ENCODE measurements at regions not wholly inside any gene's neighbourhood (a gene's known extent, or its start where the extent isn't known, plus 50 kb on each side); places are given as distances from the start of the nearest gene placed in this dataset.

DNA sequence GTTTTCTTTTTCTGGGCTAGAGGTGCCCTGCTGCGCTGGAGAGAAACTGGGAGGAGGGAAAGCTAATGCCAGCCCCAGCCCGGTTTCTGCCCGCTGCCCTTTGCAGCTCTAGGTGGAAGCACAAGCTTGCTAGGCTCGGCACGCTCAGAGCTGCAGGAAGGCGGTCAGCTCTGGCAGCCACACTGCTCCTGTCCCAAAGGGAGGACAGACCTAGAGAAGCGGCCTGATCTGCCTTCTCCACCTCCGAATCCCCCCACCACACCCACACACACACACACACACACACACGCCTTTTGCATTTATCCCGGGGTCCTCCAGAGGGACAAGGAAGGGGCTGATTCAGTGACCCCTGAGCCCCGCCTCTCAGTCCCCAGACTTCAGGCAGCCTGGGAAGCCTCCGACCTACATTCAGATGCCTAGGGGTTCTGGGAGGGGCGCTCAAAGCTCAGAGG lies 418.1 kb downstream of the SOX9 start:
- no peaks in the 10 kb centered on the region for H3K36me3 ChIP-seq (ENCODE audit: control insufficient read depth, insufficient read depth, low read length)
- no peaks in the 10 kb centered on the region for H3K27me3 ChIP-seq (ENCODE audit: control insufficient read depth, insufficient read depth, low read length)
- Mint-ChIP-seq H3K27ac (no peak overlapping the region), H3K36me3 (no peaks in the 10 kb centered on the region), H3K9me3 (no peaks in the 10 kb centered on the region), H3K27me3 (ENCODE audit: low read depth in 2 of 2) (peaks cover 13 to 18% of the 10 kb centered on the region in 2 donors), H3K4me3 (no peak overlapping the region), H3K4me1 (peaks cover 0 to 5% of the 10 kb centered on the region in 2 donors)
- intact Hi-C loops (cut with micrococcal nuclease), result no loop called here
- H3K4me1 ChIP-seq (ENCODE audit: control insufficient read depth, insufficient read depth, low read length), result no peaks in the 10 kb centered on the region
- H3K9me3 ChIP-seq (ENCODE audit: control insufficient read depth, insufficient read depth, low read length), result no peaks in the 10 kb centered on the region
- no peak overlapping the region for H3K4me3 ChIP-seq (ENCODE audit: low read length)
- 93% methylated on average over 13 of the region's 13 CpGs for WGBS (ENCODE audit: insufficient coverage)
- TF ChIP-seq, protein P1, sequence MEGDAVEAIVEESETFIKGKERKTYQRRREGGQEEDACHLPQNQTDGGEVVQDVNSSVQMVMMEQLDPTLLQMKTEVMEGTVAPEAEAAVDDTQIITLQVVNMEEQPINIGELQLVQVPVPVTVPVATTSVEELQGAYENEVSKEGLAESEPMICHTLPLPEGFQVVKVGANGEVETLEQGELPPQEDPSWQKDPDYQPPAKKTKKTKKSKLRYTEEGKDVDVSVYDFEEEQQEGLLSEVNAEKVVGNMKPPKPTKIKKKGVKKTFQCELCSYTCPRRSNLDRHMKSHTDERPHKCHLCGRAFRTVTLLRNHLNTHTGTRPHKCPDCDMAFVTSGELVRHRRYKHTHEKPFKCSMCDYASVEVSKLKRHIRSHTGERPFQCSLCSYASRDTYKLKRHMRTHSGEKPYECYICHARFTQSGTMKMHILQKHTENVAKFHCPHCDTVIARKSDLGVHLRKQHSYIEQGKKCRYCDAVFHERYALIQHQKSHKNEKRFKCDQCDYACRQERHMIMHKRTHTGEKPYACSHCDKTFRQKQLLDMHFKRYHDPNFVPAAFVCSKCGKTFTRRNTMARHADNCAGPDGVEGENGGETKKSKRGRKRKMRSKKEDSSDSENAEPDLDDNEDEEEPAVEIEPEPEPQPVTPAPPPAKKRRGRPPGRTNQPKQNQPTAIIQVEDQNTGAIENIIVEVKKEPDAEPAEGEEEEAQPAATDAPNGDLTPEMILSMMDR (IDR thresholded peaks at IDR 0.05), result no peak
- ATAC-seq (no peak), DNase-seq (no peak)
- H3K27ac ChIP-seq (ENCODE audit: low read length), result no peak overlapping the region

DNA sequence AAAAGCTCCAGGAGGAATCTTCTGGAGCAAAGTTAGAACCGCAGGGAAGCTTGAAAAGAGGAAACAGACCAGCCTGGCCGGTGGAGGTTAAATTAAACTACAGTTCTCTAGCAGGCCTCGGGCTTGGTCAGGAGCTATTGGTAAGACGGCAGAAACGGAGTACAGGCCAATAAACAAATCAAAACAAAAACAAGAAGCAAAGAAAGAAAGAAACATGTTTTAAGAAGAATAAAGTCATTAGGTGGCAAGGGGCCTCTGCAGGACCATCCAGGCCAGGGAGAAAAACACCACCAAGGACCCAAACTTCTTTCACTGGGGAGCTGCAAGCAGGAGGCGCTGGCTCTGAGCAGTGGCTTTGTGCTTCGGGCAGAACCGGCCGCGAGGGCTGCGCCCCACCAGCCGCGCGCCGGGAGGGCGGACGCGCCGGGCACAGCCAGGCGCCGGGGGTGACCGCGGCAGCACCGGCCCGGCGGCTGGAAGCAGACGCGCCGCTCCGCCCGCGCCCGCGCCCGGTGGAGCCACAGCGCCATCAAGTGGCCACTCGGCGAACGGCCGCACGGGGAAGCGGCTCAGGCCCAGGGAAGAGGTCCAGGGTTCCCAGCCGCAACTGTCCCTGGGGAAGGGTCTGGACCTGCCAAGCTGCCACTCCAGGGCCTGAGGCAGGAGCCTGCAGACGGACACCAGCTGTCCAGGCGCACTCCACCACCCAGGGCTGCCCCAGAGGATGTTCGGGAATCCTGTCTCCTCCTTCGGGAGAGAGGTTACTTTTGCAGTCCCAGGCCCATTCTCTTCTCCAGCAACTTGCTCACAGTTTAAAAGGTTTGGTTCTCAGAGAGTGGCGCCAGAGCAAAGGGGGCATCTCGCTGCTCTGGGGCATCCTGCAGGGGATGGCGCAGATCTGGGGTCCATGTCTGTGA lies 419.4 kb downstream of the SOX9 start:
- no peak overlapping the region for H3K27ac ChIP-seq (ENCODE audit: low read length)
- H3K4me3 ChIP-seq (ENCODE audit: low read length), result no peak overlapping the region
- Mint-ChIP-seq H3K9me3 (no peaks in the 10 kb centered on the region), H3K27me3 (ENCODE audit: low read depth in 2 of 2) (peaks cover 13 to 18% of the 10 kb centered on the region in 2 donors), H3K4me1 (peaks cover 0 to 5% of the 10 kb centered on the region in 2 donors), H3K4me3 (no peak overlapping the region), H3K36me3 (no peaks in the 10 kb centered on the region), H3K27ac (no peak overlapping the region)
- DNase-seq (peak; percentile 54 to 58), ATAC-seq (peak; percentile 49 to 96 (median 65))
- TF ChIP-seq, protein P1 (IDR thresholded peaks at IDR 0.05), result peak; percentile 55
- intact Hi-C loops (cut with micrococcal nuclease), result no loop called here
- no peaks in the 10 kb centered on the region for H3K4me1 ChIP-seq (ENCODE audit: control insufficient read depth, insufficient read depth, low read length)
- WGBS (ENCODE audit: insufficient coverage), result 10% methylated on average over 48 of the region's 50 CpGs
- H3K9me3 ChIP-seq (ENCODE audit: control insufficient read depth, insufficient read depth, low read length), result no peaks in the 10 kb centered on the region
- no peaks in the 10 kb centered on the region for H3K36me3 ChIP-seq (ENCODE audit: control insufficient read depth, insufficient read depth, low read length)
- H3K27me3 ChIP-seq (ENCODE audit: control insufficient read depth, insufficient read depth, low read length), result no peaks in the 10 kb centered on the region

DNA sequence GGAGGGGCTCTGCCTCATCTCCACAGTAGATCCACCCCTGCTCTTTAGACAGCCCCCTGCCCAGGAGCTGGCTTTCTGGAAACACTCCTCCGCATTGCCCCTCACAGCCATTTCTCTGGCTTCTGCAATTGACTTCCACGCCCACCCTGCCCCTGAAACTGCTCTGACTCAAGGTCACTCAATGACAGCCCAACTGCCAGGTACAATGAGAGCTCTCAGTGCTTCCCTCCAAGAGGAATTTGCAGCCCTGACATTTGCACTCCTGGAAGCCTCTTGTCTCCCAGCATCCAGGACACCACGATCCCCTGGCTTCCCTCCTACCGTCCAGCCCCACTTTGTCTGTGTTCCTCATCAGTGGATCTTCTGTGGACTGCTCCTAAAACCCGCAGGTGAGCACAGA lies 421.5 kb downstream of the SOX9 start:
- Mint-ChIP-seq H3K4me3 (no peak overlapping the region), H3K9me3 (no peaks in the 10 kb centered on the region), H3K27me3 (ENCODE audit: low read depth in 2 of 2) (peaks cover 13 to 14% of the 10 kb centered on the region in 2 donors), H3K27ac (no peak overlapping the region), H3K4me1 (peaks cover 0 to 5% of the 10 kb centered on the region in 2 donors), H3K36me3 (no peaks in the 10 kb centered on the region)
- Histone ChIP-seq H3K27ac (ENCODE audit: low read length) (no peak overlapping the region), H3K36me3 (ENCODE audit: control insufficient read depth, insufficient read depth, low read length) (no peaks in the 10 kb centered on the region), H3K27me3 (ENCODE audit: control insufficient read depth, insufficient read depth, low read length) (no peaks in the 10 kb centered on the region), H3K4me1 (ENCODE audit: control insufficient read depth, insufficient read depth, low read length) (no peaks in the 10 kb centered on the region), H3K4me3 (ENCODE audit: low read length) (no peak overlapping the region), H3K9me3 (ENCODE audit: control insufficient read depth, insufficient read depth, low read length) (no peaks in the 10 kb centered on the region)
- intact Hi-C loops (cut with micrococcal nuclease), result no loop called here
- TF ChIP-seq, protein P1 (IDR thresholded peaks at IDR 0.05), result no peak
- WGBS (ENCODE audit: insufficient coverage), result 87% methylated on average over 5 of the region's 5 CpGs
- ATAC-seq (no peak), DNase-seq (no peak)

Measured in natural killer cell (primary cell).